GM12878 (cell line): ENCODE measurements at regions not wholly inside any gene's neighbourhood (a gene's known extent, or its start where the extent isn't known, plus 50 kb on each side); places are given as distances from the start of the nearest gene placed in this dataset.

ENCODE experiments used
- ATAC-seq: fragments of 200-7000 bp; cut with Tn5 transposase; 3 replicates; pipeline ENCODE4 v1.9.1; 2020; ENCODE audit warnings: mild to moderate bottlenecking, moderate library complexity
- BruUV-seq: library from RNA; stranded (reverse); fragments of 400-500 nt; replicated peaks from 2 replicates; lab custom pipeline; 2021; lab: Mats Ljungman, UMichigan
- CTCF ChIA-PET: fragments of 300-600 bp; sonication (Branson Sonifier 250); formaldehyde crosslinking; extraction: SDS; loops from one replicate; lab custom pipeline; 2021; ENCODE audit warnings: inconsistent platforms; lab: Yijun Ruan, JAX
- POLR2A ChIA-PET: fragments of 350-600 bp; formaldehyde crosslinking; extraction: SDS; loops from one replicate; lab custom pipeline; 2021; ENCODE audit warnings: inconsistent platforms; lab: Charles Lee
- RAD21 ChIA-PET: fragments of 300-600 bp; sonication (Branson Sonifier 250); formaldehyde crosslinking; loops from one replicate; lab custom pipeline; 2023; ENCODE audit warnings: antibody characterized with exemption; ENCODE audit not compliant: unreplicated experiment; lab: Charles Lee
- SMC1A ChIA-PET: fragments of 300-600 bp; sonication (Branson Sonifier 250); formaldehyde crosslinking; loops from one replicate; lab custom pipeline; 2023; ENCODE audit not compliant: unreplicated experiment, uncharacterized antibody; lab: Charles Lee
- DNase-seq: peaks from one replicate; pipeline ENCODE4 v3.0.0-alpha.2; 2011; ENCODE audit warnings: low read depth, low spot score
- FAIRE-seq: peaks from 3 replicates; lab custom pipeline; 2011; peaks lifted over from hg19 to GRCh38; lab: Jason Lieb, UNC
- H2AFZ ChIP-seq: 2 replicates; pipeline ENCODE4 v1.6.0; 2011; ENCODE audit warnings: low read depth, low read length, control low read depth; ENCODE audit not compliant: control insufficient read depth
- H3K27ac ChIP-seq: 2 replicates; pipeline ENCODE4 v1.5.1; 2011; ENCODE audit warnings: control low read depth; ENCODE audit not compliant: control insufficient read depth, insufficient read depth
- H3K27me3 ChIP-seq, 2 experiments: replicated peaks in 1 of 2; 2 replicates each; pipeline versions ENCODE4 v1.6.0 to v1.6.1; 2011; ENCODE audit warnings: low read length in 1 of 2; ENCODE audit not compliant: control insufficient read depth in 2 of 2, insufficient read depth in 2 of 2
- H3K36me3 ChIP-seq, 2 experiments: 2 replicates each; pipeline ENCODE4 v1.5.1; 2011; ENCODE audit warnings: low read length in 1 of 2; ENCODE audit not compliant: control insufficient read depth in 2 of 2, insufficient read depth in 2 of 2
- H3K4me1 ChIP-seq: 2 replicates; pipeline ENCODE4 v1.6.1; 2011; ENCODE audit warnings: mild to moderate bottlenecking, low read length, moderate library complexity, mixed read lengths; ENCODE audit not compliant: control insufficient read depth, insufficient read depth
- H3K4me2 ChIP-seq: 2 replicates; pipeline ENCODE4 v1.6.0; 2011; ENCODE audit warnings: control low read depth; ENCODE audit not compliant: control insufficient read depth, insufficient read depth
- H3K4me3 ChIP-seq: fragments of 200-600 bp; sonication (generic); 2 replicates; pipeline ENCODE4 v1.5.1; 2016
- H3K79me2 ChIP-seq: 2 replicates; pipeline ENCODE4 v1.6.0; 2011; ENCODE audit warnings: low read length; ENCODE audit not compliant: control insufficient read depth, insufficient read depth
- H3K9ac ChIP-seq: 2 replicates; pipeline ENCODE4 v1.8.0; 2011; ENCODE audit warnings: low read length, control low read depth, mixed read lengths; ENCODE audit not compliant: control insufficient read depth, insufficient read depth
- H3K9me3 ChIP-seq: replicated peaks from 3 replicates; pipeline ENCODE4 v1.5.1; 2011; ENCODE audit warnings: mild to moderate bottlenecking, low read length; ENCODE audit not compliant: control insufficient read depth, insufficient read depth
- H4K20me1 ChIP-seq: 2 replicates; pipeline ENCODE4 v1.6.0; 2011; ENCODE audit not compliant: control insufficient read depth, insufficient read depth
- ATF2 ChIP-seq: IDR thresholded peaks from 2 replicates; pipeline ENCODE4 v1.6.1; 2012; ENCODE audit warnings: low read length, inconsistent platforms
- ATF7 ChIP-seq: fragments of 450-650 bp; IDR thresholded peaks from 2 replicates; pipeline ENCODE4 v1.6.1; 2016; ENCODE audit warnings: low read depth, mild to moderate bottlenecking
- BCLAF1 ChIP-seq: fragments of 450-650 bp; IDR thresholded peaks from 2 replicates; pipeline ENCODE4 v1.6.1; 2017; ENCODE audit warnings: antibody characterized with exemption, mild to moderate bottlenecking, moderate library complexity
- CREM ChIP-seq: IDR thresholded peaks from 2 replicates; pipeline ENCODE4 v1.6.1; 2014; ENCODE audit warnings: antibody characterized with exemption, low read depth
- HCFC1 ChIP-seq: fragments of 150-350 bp; IDR thresholded peaks from 2 replicates; pipeline ENCODE4 v1.6.1; 2014; ENCODE audit warnings: low read length
- IRF5 ChIP-seq: fragments of 450-650 bp; IDR thresholded peaks from 2 replicates; pipeline ENCODE4 v1.6.1; 2017; ENCODE audit warnings: borderline replicate concordance
- MXI1 ChIP-seq: fragments of 150-350 bp; IDR thresholded peaks from 2 replicates; pipeline ENCODE4 v1.6.1; 2011; ENCODE audit warnings: low read depth, mild to moderate bottlenecking, inconsistent platforms, low read length, improper control_type of control experiment
- POU2F2 ChIP-seq: IDR thresholded peaks from 3 replicates; pipeline ENCODE4 v1.6.1; 2011; ENCODE audit warnings: low read depth, mild to moderate bottlenecking, low read length, borderline replicate concordance
- SMC3 ChIP-seq: IDR thresholded peaks from 2 replicates; pipeline ENCODE4 v1.6.1; 2011; ENCODE audit warnings: low read length, improper control_type of control experiment, borderline replicate concordance
- WGBS: methylation state at CpG from one replicate; pipeline ENCODE4 v1.1.6; 2016; ENCODE audit warnings: low lambda C conversion rate; ENCODE audit not compliant: insufficient replicate concordance, insufficient coverage; ENCODE audit errors: missing lambda C conversion rate; 5-methylcytosine and 5-hydroxymethylcytosine counted together
- in situ Hi-C: fragments of 300-500 bp; cut with MboI; formaldehyde crosslinking; loops from 9 replicates; pipeline ENCODE4 v1.14.3; 2018; ENCODE audit warnings: mixed read lengths
- intact Hi-C: fragments of 100-400 bp; cut with micrococcal nuclease; formaldehyde crosslinking; loops from one replicate; pipeline ENCODE4 v1.14.2; 2022; ENCODE audit not compliant: unreplicated experiment

- ChIA-PET CTCF (no interaction called here), SMC1A (no interaction called here)
- Histone ChIP-seq H3K36me3 (no peaks in the 10 kb centered on the region), H3K9me3 (no peaks in the 10 kb centered on the region; the same call in 2 of the 3 replicates), H3K4me2 (no peak overlapping the region), H3K27me3 (no peaks in the 10 kb centered on the region), H3K9ac (no peak overlapping the region), H3K4me3 (no peak overlapping the region)
- no TSS peak for BruUV-seq
- WGBS: 22% methylated on average over 2 of the region's 2 CpGs
- in situ Hi-C loops: no loop called here
- intact Hi-C loops: no loop called here
- no peak for ATAC-seq
- no peak for FAIRE-seq
- TF ChIP-seq MXI1 (no peak), HCFC1 (no peak), ATF7 (no peak), SMC3 (no peak), POU2F2 (no peak), BCLAF1 (no peak), IRF5 (no peak), CREM (no peak), ATF2 (no peak)
- TF ChIP-seq, all 136 proteins: peak for 0
- no peak for DNase-seq
- ChIA-PET POLR2A (no interaction called here), RAD21 (no interaction called here)
- Histone ChIP-seq H3K79me2 (no peaks in the 10 kb centered on the region), H2AFZ (no peak overlapping the region), H3K27ac (no peak overlapping the region), H4K20me1 (no peaks in the 10 kb centered on the region), H3K4me1 (no peaks in the 10 kb centered on the region)
These were observed 103.5 kb downstream of the SOX14 start for GRCh38 chr3:137867611-137868010.
